ENCODE measurements at regions not wholly inside any gene's neighbourhood (a gene's known extent, or its start where the extent isn't known, plus 50 kb on each side); places are given as distances from the start of the nearest gene placed in this dataset.
A peak's percentile ranks its signal among the peaks of the same experiment; 100 is the strongest.

GRCh38 chr4:155592938-155593297 is 73.7 kb upstream of the GUCY1A1 start:
- no peak for DNase-seq (ENCODE audit: low spot score in 2 of 2)
- Histone ChIP-seq H3K4me3 (no peak overlapping the region), H3K27me3 (no peaks in the 10 kb centered on the region), H3K9me3 (no peaks in the 10 kb centered on the region), H3K27ac (no peak overlapping the region), H3K4me1 (peaks cover 0 to 10% (median 0%) of the 10 kb centered on the region in 4 donors), H3K36me3 (no peaks in the 10 kb centered on the region)
- TF ChIP-seq EP300 (IDR thresholded peaks at IDR 0.05) (no peak), POLR2A (IDR thresholded peaks at IDR 0.05) (no peak)
- WGBS, 2 donors = 48 to 68% methylated on average over 1 of the region's 1 CpG

DNA sequence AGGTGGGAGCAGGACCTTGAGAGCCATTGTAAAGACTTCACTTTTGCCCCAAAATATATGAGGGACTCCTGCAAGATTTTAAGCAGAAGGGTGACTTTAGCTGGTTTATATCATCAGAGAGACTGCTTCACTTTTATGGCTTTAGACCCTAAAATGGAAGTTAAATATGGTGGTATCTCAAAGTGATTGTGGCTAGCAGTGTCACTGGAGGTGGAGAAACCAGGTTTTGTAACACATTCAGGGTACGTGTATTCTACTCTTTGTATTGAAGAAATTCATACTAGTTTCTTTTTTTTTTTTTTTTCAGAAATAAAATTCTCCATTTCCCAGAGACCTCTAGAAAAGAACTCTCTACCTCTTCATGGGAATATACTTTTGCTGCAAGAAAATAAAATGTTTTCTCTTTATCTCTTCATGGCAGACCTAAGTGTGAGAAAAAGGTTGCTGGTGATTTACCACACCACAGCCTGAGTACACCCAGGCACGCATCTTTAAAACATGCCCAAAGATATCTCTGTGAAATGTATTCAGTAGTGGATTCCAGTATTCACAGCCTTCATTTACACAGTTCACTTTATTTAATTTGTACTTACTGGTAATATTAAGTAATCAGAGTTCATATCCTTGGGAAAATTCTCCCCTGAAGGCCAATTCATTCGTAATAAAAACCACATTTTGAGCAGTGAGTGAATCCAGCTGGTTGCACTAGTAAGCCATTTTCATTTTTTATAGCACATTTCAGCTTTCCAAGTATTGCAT is 74.3 kb upstream of the GUCY1A1 start:
- 61 to 73% methylated on average over 3 of the region's 3 CpGs for WGBS, 2 donors
- H3K9me3 ChIP-seq = no peaks in the 10 kb centered on the region
- TF ChIP-seq EP300 (IDR thresholded peaks at IDR 0.05) = peak in 1 of 2 donors; percentile 39
- TF ChIP-seq, protein P1, sequence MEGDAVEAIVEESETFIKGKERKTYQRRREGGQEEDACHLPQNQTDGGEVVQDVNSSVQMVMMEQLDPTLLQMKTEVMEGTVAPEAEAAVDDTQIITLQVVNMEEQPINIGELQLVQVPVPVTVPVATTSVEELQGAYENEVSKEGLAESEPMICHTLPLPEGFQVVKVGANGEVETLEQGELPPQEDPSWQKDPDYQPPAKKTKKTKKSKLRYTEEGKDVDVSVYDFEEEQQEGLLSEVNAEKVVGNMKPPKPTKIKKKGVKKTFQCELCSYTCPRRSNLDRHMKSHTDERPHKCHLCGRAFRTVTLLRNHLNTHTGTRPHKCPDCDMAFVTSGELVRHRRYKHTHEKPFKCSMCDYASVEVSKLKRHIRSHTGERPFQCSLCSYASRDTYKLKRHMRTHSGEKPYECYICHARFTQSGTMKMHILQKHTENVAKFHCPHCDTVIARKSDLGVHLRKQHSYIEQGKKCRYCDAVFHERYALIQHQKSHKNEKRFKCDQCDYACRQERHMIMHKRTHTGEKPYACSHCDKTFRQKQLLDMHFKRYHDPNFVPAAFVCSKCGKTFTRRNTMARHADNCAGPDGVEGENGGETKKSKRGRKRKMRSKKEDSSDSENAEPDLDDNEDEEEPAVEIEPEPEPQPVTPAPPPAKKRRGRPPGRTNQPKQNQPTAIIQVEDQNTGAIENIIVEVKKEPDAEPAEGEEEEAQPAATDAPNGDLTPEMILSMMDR (IDR thresholded peaks at IDR 0.05) = no peak
- H3K4me1 ChIP-seq = peaks cover 0 to 10% (median 0%) of the 10 kb centered on the region in 4 donors
- no peak for DNase-seq (ENCODE audit: low spot score in 2 of 2)
- H3K4me3 ChIP-seq = no peak overlapping the region
- H3K36me3 ChIP-seq = no peaks in the 10 kb centered on the region
- H3K27me3 ChIP-seq = no peaks in the 10 kb centered on the region
- H3K27ac ChIP-seq = no peak overlapping the region

DNA sequence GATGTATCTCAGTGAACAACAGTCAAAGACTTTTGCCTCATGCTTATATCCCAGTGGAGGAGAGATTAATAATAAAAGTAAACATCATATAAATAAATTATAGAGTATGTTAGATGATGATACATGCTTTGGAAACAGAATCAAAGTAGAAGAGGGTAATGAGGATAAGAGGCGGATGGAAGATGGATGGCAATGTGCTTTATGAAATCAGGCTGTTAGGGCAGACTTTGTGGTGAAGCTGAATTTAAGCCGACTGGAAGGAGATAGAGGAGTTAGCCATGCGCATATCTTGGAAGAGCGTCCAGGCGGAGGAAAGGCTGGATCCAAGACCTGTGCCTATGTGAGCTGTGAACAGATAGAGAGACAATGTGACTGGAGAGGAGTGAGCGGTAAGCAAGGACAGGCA is 74.9 kb upstream of the GUCY1A1 start:
- Histone ChIP-seq H3K9me3 (no peaks in the 10 kb centered on the region), H3K27ac (no peak overlapping the region), H3K36me3 (no peaks in the 10 kb centered on the region), H3K27me3 (no peaks in the 10 kb centered on the region), H3K4me3 (no peak overlapping the region), H3K4me1 (peaks cover 0 to 10% (median 0%) of the 10 kb centered on the region in 4 donors)
- DNase-seq (ENCODE audit: low spot score in 2 of 2) = no peak
- WGBS, 2 donors = 91 to 97% methylated on average over 6 of the region's 6 CpGs
- TF ChIP-seq EP300 (IDR thresholded peaks at IDR 0.05) (no peak), POLR2A (IDR thresholded peaks at IDR 0.05) (no peak)
- TF ChIP-seq, protein P1 (IDR thresholded peaks at IDR 0.05) = no peak

GRCh38 chr4:155590796-155591585 is 75.7 kb upstream of the GUCY1A1 start:
- WGBS, 2 donors = 65 to 79% methylated on average over 3 of the region's 3 CpGs
- TF ChIP-seq POLR2A (IDR thresholded peaks at IDR 0.05) = no peak
- no peak for TF ChIP-seq EP300 (IDR thresholded peaks at IDR 0.05)
- TF ChIP-seq, protein P1 (IDR thresholded peaks at IDR 0.05) = no peak
- no peak for DNase-seq (ENCODE audit: low spot score in 2 of 2)
- no peaks in the 10 kb centered on the region for H3K36me3 ChIP-seq
- no peaks in the 10 kb centered on the region for H3K9me3 ChIP-seq
- H3K4me1 ChIP-seq = peaks cover 0 to 10% (median 0%) of the 10 kb centered on the region in 4 donors
- no peak overlapping the region for H3K4me3 ChIP-seq
- H3K27me3 ChIP-seq = no peaks in the 10 kb centered on the region
- no peak overlapping the region for H3K27ac ChIP-seq

GRCh38 chr4:155588437-155588836 is 78.2 kb upstream of the GUCY1A1 start:
- Histone ChIP-seq H3K4me3 (no peak overlapping the region), H3K27ac (no peak overlapping the region), H3K9me3 (no peaks in the 10 kb centered on the region), H3K27me3 (no peaks in the 10 kb centered on the region), H3K4me1 (peaks cover 0 to 8% (median 0%) of the 10 kb centered on the region in 4 donors), H3K36me3 (no peaks in the 10 kb centered on the region)
- no peak for DNase-seq (ENCODE audit: low spot score in 2 of 2)
- TF ChIP-seq EP300 (IDR thresholded peaks at IDR 0.05) (no peak), POLR2A (IDR thresholded peaks at IDR 0.05) (no peak)
- TF ChIP-seq, protein P1 (IDR thresholded peaks at IDR 0.05) = no peak
- WGBS, 2 donors = 92% methylated on average over 2 of the region's 2 CpGs
